IMR-90 (cell line): ENCODE measurements at regions not wholly inside any gene's neighbourhood (a gene's known extent, or its start where the extent isn't known, plus 50 kb on each side); places are given as distances from the start of the nearest gene placed in this dataset.
"Not testable (repeated sequence)": the region's sequence is repeated elsewhere in the genome, so short reads cannot be mapped to it uniquely, and the experiment has no call there.

Experiments used
- CTCF ChIP-seq: conservative IDR thresholded peaks from 2 replicates; pipeline ENCODE4 v1.5.1; 2012; ENCODE audit warnings: mild to moderate bottlenecking, low read depth, low read length, improper control_type of control experiment
- POLR2A ChIP-seq: IDR thresholded peaks from 2 replicates; pipeline ENCODE4 v1.6.1; 2012; ENCODE audit warnings: mild to moderate bottlenecking, low read depth, low read length
- RFX5 ChIP-seq: IDR thresholded peaks from 2 replicates; pipeline ENCODE4 v1.8.0; 2012; ENCODE audit warnings: low read depth, mild to moderate bottlenecking, low read length, moderate library complexity

GRCh38 chr3:95587641-95588040 lies 1226.8 kb upstream of the EPHA6 start:
- TF ChIP-seq CTCF, RFX5, POLR2A: not testable (repeated sequence)
